ENCODE measurements at regions not wholly inside any gene's neighbourhood (a gene's known extent, or its start where the extent isn't known, plus 50 kb on each side); places are given as distances from the start of the nearest gene placed in this dataset.

DNA sequence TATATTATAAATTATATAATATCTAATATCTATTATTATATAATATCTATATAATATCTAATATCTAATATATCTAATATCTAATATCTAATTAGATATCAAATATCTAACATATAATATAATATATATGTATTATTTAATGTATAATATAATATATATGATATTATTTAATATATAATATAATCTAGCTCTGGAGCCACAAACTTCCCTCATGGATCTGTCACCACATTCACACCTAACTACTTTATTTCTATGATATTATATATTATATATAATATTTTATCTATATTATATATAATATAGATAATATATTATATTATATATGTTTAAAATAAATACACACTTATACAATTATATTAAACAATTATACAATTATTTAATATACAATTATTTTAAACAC lies 667.5 kb downstream of the KCTD8 start:
- DNase-seq (ENCODE audit: low read depth in 3 of 3): no peak

DNA sequence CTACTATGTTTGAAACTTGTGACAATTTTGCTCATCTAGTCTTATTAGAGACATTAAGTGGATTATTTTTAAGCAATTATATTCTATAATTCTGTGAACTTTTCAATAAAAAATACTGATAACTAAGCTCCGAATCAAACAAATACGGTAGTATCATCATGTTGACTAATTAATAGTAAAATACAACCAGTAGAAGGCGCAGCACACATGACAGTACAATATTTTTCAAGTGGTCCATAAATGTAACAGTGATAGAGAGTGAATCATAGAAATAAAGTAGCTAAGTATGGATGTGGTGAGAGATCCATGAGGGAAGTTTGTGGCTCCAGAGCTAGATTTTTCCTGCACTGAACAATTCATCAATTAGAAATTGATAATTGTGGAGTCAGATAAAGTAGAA lies 666.2 kb downstream of the KCTD8 start:
- DNase-seq (ENCODE audit: low read depth in 3 of 3): no peak

DNA sequence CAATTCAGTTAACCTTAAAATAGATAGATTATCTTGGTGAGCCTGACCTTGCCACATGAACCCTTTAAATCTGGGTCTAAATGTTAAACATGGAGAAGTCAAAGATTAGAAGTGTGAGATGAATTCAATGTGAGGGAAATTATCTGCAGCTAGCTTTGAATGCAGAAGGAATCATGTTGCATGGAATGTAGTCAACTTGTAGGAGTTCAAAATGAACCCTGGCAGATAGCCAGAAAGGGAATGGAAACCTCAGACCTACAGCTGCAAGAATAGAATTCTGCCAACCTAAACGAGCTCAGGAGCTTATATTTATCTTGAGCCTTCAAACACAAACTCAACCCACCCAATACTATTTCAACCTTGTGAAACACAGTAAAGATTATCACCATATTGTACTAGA lies 632.5 kb downstream of the KCTD8 start:
- DNase-seq (ENCODE audit: low read depth in 3 of 3): no peak

DNA sequence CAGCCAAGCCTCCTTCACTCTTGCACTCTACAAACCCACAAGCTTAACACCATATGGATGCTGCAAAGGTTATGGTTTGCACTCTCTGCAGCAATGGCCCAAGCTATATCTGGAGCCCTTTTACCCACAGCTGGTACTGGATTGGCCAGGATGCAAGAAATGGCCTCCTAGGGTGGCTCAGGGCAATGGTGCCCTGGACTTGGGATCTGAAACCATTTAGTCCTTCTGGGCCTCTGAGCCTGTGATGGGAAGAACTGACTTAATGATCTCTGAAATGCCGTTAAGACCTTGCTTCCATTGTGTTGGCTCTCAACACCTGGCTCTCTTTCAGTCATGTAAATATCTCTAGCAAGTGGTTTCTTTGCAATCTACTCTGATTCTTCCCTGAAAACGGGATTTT lies 626.0 kb downstream of the KCTD8 start:
- DNase-seq (ENCODE audit: low read depth in 3 of 3): no peak

DNA sequence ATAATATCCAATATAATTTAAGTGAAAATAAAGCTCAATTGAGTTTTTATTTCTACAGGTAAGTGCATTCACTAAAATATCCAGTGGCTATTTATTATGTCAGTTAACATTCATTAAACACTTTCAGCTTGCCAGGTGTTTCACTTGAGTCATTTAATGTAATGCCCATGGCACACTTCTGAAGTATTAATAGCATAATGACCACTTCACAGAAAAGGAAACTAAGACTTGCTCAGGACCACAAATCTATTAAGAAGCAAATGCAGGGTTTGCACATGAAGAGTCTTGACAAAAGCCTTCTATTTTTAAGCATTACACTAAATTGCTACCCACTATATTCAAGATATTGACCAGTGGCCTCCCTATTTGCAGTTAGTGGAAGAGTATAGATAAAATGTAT lies 612.7 kb downstream of the KCTD8 start:
- DNase-seq (ENCODE audit: low read depth in 3 of 3): no peak

DNA sequence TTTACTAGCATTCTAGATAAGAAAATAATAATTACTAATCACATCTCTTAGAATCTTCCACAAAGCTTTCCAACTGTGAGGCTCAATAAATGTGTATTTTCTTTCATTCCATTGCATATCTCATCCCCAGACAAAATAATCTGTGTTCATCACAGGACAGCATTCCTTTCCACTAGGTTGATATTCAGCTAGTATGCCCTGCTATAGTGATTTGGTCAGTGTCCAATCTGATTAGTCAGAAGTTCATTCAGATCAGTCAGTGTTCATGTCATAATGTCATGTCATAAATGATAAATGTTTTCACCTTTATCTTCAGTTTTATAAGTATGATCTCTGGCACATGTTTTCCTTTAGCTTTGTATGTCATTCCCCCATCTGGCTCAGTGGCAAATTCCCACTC lies 611.4 kb downstream of the KCTD8 start:
- no peak for DNase-seq (ENCODE audit: low read depth in 3 of 3)

DNA sequence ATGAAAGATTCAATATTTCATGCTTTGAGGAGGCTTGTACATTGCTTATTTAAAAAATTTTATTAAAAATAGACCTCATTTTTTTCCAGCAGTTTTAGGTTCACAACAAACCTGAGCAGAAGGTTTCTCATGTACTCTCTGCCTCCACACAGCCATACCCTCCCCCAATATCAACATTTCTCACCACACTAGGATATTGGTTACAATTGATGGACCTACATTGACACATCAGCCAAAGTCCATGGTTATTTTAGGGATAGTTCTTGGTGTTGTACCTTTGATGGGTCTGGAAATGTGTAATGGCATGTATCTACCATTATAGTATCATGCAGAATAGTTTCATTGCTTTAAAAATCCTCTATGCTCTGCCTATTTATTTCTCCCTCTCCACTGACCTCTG lies 611.0 kb downstream of the KCTD8 start:
- no peak for DNase-seq (ENCODE audit: low read depth in 3 of 3)

DNA sequence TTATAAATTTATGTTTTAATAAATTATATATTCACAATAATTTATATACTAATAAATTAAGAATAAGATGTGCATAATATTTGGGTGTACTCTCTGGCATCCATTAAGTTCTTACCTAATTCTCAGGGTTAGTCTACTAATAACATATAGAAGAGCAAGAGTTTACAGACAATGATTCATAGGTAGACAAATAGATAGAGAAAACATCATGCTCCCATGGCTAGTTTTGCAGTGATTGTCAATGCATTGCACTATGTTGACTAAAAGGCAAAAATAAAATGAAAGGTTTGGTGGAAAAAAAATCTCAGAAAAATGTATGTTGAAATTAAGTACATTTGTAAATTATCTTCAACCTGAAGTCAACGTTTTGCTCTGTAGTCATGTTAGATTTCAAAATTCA lies 606.0 kb downstream of the KCTD8 start:
- no peak for DNase-seq (ENCODE audit: low read depth in 3 of 3)

DNA sequence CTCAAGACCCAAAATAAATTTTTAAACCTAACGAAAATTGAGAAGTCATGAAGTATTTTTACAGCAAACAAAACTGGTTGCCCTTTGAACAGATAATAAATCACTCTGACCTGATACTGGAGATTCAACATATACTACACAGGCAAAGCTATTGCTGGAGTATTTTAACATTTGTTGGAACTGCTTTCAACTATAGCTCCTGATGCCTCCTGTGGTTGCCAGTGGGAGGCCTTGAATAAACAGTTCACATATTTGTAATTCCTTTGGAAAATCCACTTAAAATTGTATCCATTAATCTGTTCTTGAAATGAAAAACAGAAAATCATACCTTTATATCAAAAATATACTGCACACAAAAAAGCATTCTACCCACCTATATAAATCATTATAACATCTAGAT lies 605.1 kb downstream of the KCTD8 start:
- DNase-seq (ENCODE audit: low read depth in 3 of 3): no peak

DNA sequence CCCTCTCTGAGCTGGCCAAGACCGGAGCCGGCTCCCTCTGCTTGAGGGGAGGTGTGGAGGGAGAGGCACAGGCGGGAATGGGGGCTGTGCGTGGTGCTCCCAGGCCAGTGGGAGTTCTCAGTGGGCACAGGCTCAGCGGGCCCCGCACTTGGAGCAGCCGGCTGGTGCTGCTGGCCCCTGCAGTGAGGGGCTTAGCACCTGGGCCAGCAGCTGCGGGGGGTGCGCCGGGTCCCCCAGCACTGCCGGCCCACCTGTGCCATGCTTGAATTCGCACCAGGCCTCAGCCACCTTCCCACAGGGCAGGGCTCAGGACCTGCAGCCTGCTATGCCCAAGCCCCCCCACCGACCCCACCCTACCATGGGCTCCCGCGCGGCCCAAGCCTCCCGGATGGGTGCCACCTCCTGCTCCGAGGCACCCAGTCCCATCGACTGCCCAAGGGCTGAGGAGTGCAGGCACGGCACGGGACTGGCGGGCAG lies 602.5 kb downstream of the KCTD8 start:
- DNase-seq (ENCODE audit: low read depth in 3 of 3): no peak

DNA sequence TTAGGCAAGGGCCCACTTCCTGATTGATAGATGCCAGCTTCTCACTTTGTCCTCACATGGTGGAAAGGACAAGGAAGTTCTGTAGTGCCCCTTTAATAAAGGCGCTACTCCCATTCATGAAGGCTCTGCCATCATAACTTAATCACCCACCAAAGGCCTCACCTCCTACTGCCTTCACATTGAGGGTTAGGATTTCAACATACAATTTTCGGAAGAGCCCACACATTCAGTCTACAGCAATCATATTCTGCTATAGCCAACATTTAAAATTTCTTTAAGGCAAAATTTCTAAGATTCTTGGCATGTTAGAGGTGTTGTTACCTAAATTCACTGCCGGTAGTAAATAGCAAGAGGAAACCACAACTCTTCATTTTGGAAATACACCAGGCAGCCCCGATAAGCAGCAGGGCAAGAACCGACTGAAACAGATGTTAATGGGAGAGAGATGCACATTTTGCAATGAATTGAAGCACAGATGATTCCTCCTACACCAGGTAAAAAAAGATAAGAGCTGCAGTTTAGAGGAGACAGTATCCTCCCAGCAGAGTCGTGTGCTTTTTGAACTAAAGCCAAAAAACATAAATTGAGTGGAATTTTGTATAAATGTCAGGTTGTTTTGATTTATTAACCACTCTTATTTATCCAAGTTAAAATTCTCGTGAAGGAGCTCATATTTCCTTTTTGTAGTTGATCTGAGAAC lies 594.9 kb downstream of the KCTD8 start:
- DNase-seq (ENCODE audit: low read depth in 3 of 3): no peak

DNA sequence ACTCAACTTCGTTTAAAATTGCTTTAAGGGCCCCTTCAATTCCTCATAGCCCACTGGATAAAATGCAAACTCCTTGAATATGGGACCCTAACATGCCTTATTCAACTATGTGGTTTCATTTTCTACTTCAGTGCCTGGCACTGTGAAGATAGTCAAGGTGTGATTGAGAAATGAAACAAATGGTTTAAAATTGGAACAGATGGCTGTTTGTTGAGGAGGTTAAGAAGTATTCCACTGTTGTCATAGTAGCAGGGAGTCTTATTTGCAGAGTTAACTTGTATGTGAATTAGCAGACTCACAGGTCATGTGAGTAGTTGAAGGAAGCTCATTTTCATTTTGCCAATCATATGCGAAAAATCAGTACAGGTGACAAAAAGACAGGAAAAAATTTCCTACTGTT lies 593.3 kb downstream of the KCTD8 start:
- DNase-seq (ENCODE audit: low read depth in 3 of 3): no peak

DNA sequence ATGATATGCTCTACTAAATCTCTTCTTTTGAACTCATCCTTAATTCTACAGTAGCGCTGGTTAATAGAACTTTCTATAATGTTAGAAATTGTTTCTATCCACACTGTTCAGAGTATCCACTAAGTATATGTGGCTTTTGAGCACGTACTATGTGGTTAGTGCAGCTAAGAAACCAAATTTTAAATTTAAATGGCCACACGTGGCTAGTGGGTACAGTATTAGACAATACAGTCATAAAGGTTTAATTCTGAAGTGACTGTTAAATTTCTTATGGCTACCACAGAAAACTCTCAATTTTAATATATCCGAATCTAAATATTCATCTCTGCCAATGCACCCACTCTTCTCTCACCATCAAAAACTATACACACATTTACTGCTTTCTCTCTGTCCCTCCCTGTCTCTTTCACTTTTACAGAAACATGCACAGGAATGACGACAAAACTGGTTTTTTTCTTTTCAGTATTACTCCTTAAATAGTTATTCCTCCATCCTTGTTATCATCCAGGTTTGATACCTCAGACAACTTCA lies 583.9 kb downstream of the KCTD8 start:
- no peak for DNase-seq (ENCODE audit: low read depth in 3 of 3)

DNA sequence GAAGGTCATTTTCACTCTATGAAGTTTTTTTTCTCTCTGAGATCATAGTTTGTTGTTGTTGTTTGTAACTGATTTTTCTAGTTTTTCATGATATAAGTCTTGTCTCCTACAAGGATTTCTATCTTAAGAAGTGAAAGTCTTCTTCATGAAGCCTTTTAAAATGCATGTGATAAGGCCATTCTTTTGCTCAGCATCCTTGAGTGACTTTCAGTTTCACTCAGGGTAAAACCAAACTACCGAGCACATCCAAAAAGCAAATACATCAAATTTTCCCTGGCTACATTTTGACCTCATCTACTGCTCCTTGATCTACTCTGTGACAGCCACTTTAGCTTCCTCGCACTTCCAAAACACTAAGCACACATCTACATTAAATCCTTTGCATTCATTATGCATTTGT lies 580.7 kb downstream of the KCTD8 start:
- no peak for DNase-seq (ENCODE audit: low read depth in 3 of 3)

DNA sequence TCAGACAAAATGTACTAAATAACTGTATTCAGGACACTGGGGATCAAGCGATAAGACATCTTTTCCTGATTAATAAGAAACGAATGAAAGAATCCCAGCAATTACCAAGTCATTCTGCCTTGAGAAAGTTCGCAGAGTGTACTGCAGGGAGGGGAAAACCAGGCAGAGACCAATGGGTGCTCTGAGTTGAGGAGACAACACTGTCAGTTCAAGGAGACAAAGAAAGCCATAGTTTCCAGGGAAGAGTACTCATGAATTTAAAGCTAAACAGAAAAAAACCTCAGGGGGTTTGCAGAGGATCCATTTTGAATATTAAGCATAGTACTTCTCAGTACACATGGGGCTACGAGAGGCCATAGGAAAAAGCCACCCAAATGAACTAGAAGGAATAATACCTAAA lies 573.0 kb downstream of the KCTD8 start:
- no peak for DNase-seq (ENCODE audit: low read depth in 3 of 3)

DNA sequence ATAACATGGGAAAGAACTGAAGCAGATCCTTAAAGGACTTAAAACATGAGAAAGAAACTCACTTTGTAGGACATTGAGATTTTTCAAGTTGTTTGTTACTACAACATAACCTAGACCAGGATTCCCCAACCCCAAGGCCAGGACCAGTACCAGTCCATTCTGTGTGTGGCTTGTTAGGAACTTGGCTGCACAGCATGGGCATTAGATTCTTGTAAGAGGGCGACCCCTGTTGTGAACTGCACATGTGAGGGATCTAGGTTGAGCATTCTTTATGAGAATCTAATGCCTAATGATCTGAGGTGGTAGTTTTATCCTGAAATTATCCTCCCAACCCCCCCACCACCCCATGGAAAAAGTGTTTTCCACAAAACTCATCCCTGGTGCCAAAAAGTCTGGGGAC lies 566.1 kb downstream of the KCTD8 start:
- no peak for DNase-seq (ENCODE audit: low read depth in 3 of 3)

DNA sequence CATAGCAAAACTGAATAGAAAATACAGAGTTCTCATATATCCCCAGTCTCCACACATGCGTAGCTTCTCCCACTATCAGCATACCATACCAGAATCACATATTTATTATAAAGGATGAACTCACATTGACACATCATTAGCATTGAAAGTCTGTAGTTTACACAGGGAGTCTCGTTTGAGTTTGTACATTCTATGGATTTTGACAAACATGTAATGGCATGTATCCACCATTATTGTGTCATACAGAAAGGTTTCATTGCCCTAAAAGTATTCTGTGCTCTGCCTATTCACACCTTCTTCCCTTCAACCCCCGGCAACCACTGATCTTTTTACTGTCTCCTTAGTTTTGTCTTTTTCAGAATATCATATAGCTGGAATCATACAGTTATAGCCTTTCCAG lies 562.4 kb downstream of the KCTD8 start:
- no peak for DNase-seq (ENCODE audit: low read depth in 3 of 3)

DNA sequence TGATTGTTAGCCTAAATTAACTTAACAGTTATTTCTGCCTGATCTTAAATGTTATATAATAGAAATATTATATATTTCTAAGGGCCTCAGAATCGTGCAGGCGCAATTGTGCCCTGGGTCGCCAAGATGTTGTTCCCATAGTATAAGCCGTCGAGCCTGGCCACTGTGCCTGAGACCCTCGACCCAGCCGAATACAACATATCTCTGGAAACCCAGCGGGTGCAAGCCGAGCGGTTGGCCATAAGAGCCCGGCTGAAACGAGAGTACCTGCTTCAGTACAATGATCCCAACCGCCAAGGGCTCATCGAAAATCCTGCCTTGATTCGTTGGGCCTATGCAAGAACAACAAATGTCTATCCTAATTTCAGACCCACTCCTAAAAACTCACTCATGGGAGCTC lies 549.8 kb downstream of the KCTD8 start:
- no peak for DNase-seq (ENCODE audit: low read depth in 3 of 3)

DNA sequence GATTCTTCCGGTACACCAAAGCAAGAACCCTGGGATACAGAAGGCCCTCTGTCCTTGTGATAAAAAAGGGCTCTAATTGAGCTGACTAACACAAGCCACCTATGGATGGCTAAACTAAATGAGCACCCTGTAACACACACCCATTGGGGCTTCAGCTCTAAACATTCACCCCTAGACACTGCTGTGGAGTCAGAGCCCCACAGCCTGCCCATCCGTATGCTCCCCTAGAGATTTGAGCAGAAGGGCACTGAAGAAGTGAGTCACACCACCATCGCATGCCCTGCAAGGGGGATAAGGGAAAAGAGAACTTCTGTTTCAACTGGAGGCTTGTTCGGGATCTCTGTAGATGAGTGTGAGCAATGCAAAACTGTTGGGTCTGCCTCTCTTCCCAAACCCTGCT lies 545.2 kb downstream of the KCTD8 start:
- DNase-seq (ENCODE audit: low read depth in 3 of 3): no peak

DNA sequence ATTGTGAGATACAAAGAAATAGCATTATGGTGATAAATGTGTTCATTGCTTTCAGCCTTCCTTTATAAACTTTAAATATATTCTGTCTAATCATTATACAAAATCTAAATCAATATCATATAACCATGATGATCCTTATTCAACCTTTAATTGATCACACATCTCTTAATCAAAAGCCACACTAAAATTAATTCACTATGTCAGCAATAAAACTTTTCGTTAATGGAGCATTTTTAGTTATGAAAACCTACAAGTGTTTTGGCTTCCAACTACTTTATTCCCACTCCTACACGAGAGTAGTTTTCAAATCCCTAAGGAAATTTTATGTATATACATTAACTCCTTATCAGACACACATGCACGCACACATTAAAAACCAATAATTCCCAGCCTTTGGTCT lies 530.2 kb downstream of the KCTD8 start:
- DNase-seq (ENCODE audit: low read depth in 3 of 3): no peak

DNA sequence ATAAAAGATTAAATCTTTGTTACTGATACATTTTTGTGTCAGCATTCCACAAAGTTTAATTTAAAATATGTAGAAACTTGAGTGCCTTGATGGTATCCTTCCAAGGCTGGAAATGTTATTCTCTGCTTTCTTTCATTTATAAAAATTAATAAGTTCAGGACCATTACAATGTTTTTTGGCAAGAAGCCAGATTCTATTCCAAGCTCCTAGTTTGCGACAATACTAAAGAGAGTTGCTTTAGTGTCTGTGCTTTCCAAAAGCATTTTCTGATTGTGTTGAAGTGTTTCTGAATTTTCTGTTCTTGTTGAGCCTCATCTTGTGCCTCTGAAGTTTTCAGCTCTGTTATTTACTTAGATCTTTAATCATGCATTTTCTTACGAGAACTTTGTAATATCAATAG lies 516.2 kb downstream of the KCTD8 start:
- DNase-seq (ENCODE audit: low read depth in 3 of 3): no peak

DNA sequence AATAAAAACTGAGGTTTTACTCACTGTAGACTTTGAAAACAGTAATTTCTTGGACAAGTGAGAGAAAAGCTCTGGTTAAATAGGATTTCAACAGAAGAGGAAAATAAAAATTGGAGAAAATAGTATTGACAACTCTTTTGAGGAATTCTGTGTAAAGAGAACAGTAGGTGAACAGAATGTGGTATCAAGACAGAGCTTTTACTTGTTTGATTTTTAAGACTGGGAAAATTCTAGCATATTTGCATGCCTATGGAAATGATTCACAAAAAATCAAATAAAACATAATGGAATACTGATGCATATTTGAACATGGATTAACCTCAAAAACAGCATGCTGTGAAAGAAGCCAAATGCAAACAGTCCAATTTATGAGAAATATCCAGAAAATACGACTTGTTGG lies 504.6 kb downstream of the KCTD8 start:
- DNase-seq (ENCODE audit: low read depth in 3 of 3): no peak

DNA sequence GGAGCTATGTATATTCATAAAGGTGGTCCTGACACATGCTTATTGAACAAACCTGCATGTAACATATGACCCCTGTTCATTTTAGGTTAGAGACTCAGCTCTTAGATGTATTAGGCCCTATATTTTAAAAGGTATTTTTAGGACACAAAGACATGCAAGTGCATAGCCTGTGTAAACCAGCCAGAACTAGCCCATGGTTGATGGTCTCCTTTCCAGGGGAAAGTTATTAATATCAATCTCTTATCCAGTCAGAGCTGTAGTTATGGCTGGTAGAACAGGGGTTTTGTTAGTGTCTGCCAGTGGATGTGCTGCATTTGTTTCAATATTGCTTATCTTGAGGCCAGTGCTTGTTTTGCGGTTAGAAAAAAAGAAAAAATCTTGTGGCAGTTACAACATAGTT lies 488.6 kb downstream of the KCTD8 start:
- no peak for DNase-seq (ENCODE audit: low read depth in 3 of 3)

DNA sequence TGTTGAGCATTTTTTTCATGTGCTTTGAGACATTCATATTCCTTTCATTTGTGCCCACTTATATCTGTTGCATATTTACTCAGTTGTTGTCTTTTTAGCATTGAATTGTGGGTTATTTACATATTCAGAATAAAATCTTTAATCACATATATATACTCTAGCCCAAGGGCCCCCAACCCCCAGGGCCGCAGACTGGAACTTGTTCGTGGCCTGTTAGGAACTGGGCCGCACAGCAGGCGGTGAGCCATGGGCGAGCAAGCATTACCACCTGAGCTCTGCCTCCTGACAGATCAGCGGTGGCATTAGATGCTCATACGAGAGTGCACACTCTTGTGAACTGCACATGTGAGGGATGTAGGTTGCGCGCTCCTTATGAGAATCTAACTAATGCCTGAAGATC lies 480.6 kb downstream of the KCTD8 start:
- no peak for DNase-seq (ENCODE audit: low read depth in 3 of 3)

Data from stimulated activated CD4-positive, alpha-beta T cell treated with anti-CD3 and anti-CD28 coated beads, TNF-alpha, amount 100 ng/mL, for 24 hours (primary cell).